ENCODE measurements at regions not wholly inside any gene's neighbourhood (a gene's known extent, or its start where the extent isn't known, plus 50 kb on each side); places are given as distances from the start of the nearest gene placed in this dataset.

DNA sequence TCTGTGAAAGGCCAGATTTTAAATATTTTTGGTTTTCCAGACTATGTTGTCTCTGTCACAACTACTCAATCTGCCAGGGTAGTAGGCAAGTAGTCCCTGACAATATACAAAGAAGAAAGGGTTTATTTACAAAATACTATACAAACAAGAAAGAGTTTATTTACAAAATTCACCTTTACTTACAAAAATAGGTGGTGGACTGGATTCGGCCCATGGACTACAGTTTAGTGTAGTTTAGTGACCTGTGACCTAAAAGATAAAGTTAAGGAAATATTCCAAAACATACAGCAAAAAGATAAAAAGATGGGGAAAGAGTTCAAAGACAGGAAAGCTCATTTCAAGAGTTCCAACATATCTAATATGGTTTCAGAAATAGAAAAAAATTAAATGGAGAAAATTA lies 52.9 kb upstream of the MAP10 start:
- intact Hi-C loops (cut with DNase I) = no loop called here
- ATAC-seq (ENCODE audit: poor library complexity) = no peak
- no peak for DNase-seq

DNA sequence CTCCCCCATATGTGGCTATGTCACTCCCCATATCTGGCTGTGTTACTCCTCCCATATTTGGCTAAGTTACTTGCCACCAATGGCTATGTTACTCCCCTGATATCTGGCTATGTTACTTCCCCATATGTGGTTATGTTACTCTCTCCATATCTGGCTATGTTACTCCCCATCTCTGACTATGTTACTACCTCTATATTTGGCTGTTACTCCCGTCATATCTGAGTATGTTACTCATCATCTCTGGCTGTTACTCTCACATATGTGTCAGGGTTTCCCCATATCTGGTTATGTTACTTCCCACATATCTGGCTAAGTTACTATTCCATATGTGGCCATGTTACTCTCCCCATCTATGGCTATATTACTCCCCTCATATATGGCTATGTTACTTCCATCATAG lies 50.3 kb upstream of the MAP10 start:
- DNase-seq (no peak), ATAC-seq (ENCODE audit: poor library complexity) (no peak)
- intact Hi-C loops (cut with DNase I) = no loop called here
